Skeletal muscle satellite cell (primary cell): ENCODE measurements at regions not wholly inside any gene's neighbourhood (a gene's known extent, or its start where the extent isn't known, plus 50 kb on each side); places are given as distances from the start of the nearest gene placed in this dataset.

Experiments
- H3K27me3 ChIP-seq: 2 replicates; pipeline ENCODE4 v1.7.0; 2013; ENCODE audit warnings: low read length; ENCODE audit not compliant: control insufficient read depth, insufficient read depth
- H3K36me3 ChIP-seq: 2 replicates; pipeline ENCODE4 v1.7.0; 2013; ENCODE audit warnings: mild to moderate bottlenecking, control low read depth, low read length; ENCODE audit not compliant: insufficient read depth
- H3K4me1 ChIP-seq: 2 replicates; pipeline ENCODE4 v1.7.0; 2013; ENCODE audit warnings: low read length; ENCODE audit not compliant: control insufficient read depth, insufficient read depth
- H3K4me2 ChIP-seq: 2 replicates; pipeline ENCODE4 v1.7.0; 2013; ENCODE audit warnings: mild to moderate bottlenecking, low read length
- H3K4me3 ChIP-seq: 2 replicates; pipeline ENCODE4 v1.7.0; 2013; ENCODE audit warnings: low read length
- H3K9ac ChIP-seq: 2 replicates; pipeline ENCODE4 v1.7.0; 2013; ENCODE audit warnings: mild to moderate bottlenecking, low read depth, low read length, moderate library complexity
- H3K9me3 ChIP-seq: replicated peaks from 2 replicates; pipeline ENCODE4 v1.7.0; 2013; ENCODE audit warnings: mild to moderate bottlenecking, control low read depth, low read length

- Histone ChIP-seq H3K36me3 (no peaks in the 10 kb centered on the region), H3K4me3 (no peak overlapping the region), H3K4me2 (no peak overlapping the region), H3K9ac (no peak overlapping the region), H3K4me1 (no peaks in the 10 kb centered on the region), H3K9me3 (no peaks in the 10 kb centered on the region), H3K27me3 (peaks cover 11% of the 10 kb centered on the region)
Measured at GRCh38 chr1:230591678-230592077, 50.6 kb upstream of the COG2 start.

- H3K4me3 ChIP-seq: no peak overlapping the region
- H3K9ac ChIP-seq: no peak overlapping the region
- no peaks in the 10 kb centered on the region for H3K4me1 ChIP-seq
- H3K27me3 ChIP-seq: peaks cover 11% of the 10 kb centered on the region
- H3K36me3 ChIP-seq: no peaks in the 10 kb centered on the region
- no peaks in the 10 kb centered on the region for H3K9me3 ChIP-seq
- no peak overlapping the region for H3K4me2 ChIP-seq
Measured at GRCh38 chr1:230589951-230590350, 52.3 kb upstream of the COG2 start.

GRCh38 chr1:230588323-230588746 is 53.9 kb upstream of the COG2 start:
- Histone ChIP-seq H3K27me3 (peaks cover 11% of the 10 kb centered on the region), H3K9me3 (no peaks in the 10 kb centered on the region), H3K36me3 (no peaks in the 10 kb centered on the region), H3K4me2 (no peak overlapping the region), H3K9ac (no peak overlapping the region), H3K4me1 (no peaks in the 10 kb centered on the region), H3K4me3 (no peak overlapping the region)

GRCh38 chr1:230587061-230587460 is 55.2 kb upstream of the COG2 start:
- peaks cover 4% of the 10 kb centered on the region for H3K27me3 ChIP-seq
- H3K9me3 ChIP-seq: no peaks in the 10 kb centered on the region
- no peak overlapping the region for H3K4me2 ChIP-seq
- no peaks in the 10 kb centered on the region for H3K36me3 ChIP-seq
- H3K4me3 ChIP-seq: no peak overlapping the region
- no peaks in the 10 kb centered on the region for H3K4me1 ChIP-seq
- no peak overlapping the region for H3K9ac ChIP-seq

- Histone ChIP-seq H3K9ac (no peak overlapping the region), H3K36me3 (no peaks in the 10 kb centered on the region), H3K27me3 (no peaks in the 10 kb centered on the region), H3K4me1 (no peaks in the 10 kb centered on the region), H3K4me3 (no peak overlapping the region), H3K9me3 (no peaks in the 10 kb centered on the region), H3K4me2 (no peak overlapping the region)
Measured at GRCh38 chr1:230584660-230585059, 57.6 kb upstream of the COG2 start.

- Histone ChIP-seq H3K4me3 (no peak overlapping the region), H3K9me3 (no peaks in the 10 kb centered on the region), H3K4me1 (no peaks in the 10 kb centered on the region), H3K4me2 (no peak overlapping the region), H3K36me3 (no peaks in the 10 kb centered on the region), H3K27me3 (no peaks in the 10 kb centered on the region), H3K9ac (no peak overlapping the region)
Measured at GRCh38 chr1:230581446-230582079, 60.7 kb upstream of the COG2 start.

GRCh38 chr1:230578616-230579015 is 63.7 kb upstream of the COG2 start:
- H3K9ac ChIP-seq: no peak overlapping the region
- H3K27me3 ChIP-seq: no peaks in the 10 kb centered on the region
- H3K4me2 ChIP-seq: no peak overlapping the region
- H3K4me1 ChIP-seq: no peaks in the 10 kb centered on the region
- no peaks in the 10 kb centered on the region for H3K9me3 ChIP-seq
- no peak overlapping the region for H3K4me3 ChIP-seq
- H3K36me3 ChIP-seq: no peaks in the 10 kb centered on the region

GRCh38 chr1:230577537-230577936 is 64.7 kb upstream of the COG2 start:
- H3K4me3 ChIP-seq: no peak overlapping the region
- no peaks in the 10 kb centered on the region for H3K36me3 ChIP-seq
- H3K9me3 ChIP-seq: no peaks in the 10 kb centered on the region
- H3K27me3 ChIP-seq: no peaks in the 10 kb centered on the region
- H3K4me2 ChIP-seq: no peak overlapping the region
- no peaks in the 10 kb centered on the region for H3K4me1 ChIP-seq
- no peak overlapping the region for H3K9ac ChIP-seq

- H3K4me1 ChIP-seq: no peaks in the 10 kb centered on the region
- no peaks in the 10 kb centered on the region for H3K36me3 ChIP-seq
- H3K27me3 ChIP-seq: no peaks in the 10 kb centered on the region
- H3K4me3 ChIP-seq: no peak overlapping the region
- H3K4me2 ChIP-seq: no peak overlapping the region
- H3K9me3 ChIP-seq: no peaks in the 10 kb centered on the region
- no peak overlapping the region for H3K9ac ChIP-seq
Measured at GRCh38 chr1:230575886-230576500, 66.3 kb upstream of the COG2 start.

GRCh38 chr1:230574502-230574901 is 67.8 kb upstream of the COG2 start:
- Histone ChIP-seq H3K4me2 (no peak overlapping the region), H3K9me3 (no peaks in the 10 kb centered on the region), H3K9ac (no peak overlapping the region), H3K27me3 (no peaks in the 10 kb centered on the region), H3K4me1 (no peaks in the 10 kb centered on the region), H3K4me3 (no peak overlapping the region), H3K36me3 (no peaks in the 10 kb centered on the region)

- Histone ChIP-seq H3K36me3 (no peaks in the 10 kb centered on the region), H3K9ac (no peak overlapping the region), H3K4me3 (no peak overlapping the region), H3K27me3 (no peaks in the 10 kb centered on the region), H3K9me3 (no peaks in the 10 kb centered on the region), H3K4me2 (no peak overlapping the region), H3K4me1 (no peaks in the 10 kb centered on the region)
Measured at GRCh38 chr1:230573658-230574057, 68.6 kb upstream of the COG2 start.
